ENCODE measurements at regions not wholly inside any gene's neighbourhood (a gene's known extent, or its start where the extent isn't known, plus 50 kb on each side); places are given as distances from the start of the nearest gene placed in this dataset.
A peak's percentile ranks its signal among the peaks of the same experiment; 100 is the strongest.

DNA sequence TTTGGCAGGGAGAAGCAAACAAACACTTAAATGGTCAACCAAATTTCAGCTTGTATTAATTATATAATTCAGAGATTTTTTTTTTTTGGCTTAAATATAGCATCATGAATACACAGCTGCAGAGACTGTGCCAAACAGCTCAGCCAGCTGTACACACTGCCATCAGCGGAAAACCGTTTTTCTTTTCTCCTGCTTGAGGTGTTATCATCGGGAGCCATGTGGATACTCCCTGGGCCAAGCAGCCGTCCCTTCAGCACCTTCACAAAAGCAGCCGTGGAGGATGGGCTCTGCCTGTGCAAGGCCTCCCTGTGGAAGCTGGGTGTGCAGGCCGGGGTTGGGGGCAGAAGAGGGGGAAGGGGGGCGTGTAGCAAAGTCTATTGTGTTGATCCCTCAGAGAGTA lies 85.0 kb downstream of the NUF2 start:
- no peak for DNase-seq

DNA sequence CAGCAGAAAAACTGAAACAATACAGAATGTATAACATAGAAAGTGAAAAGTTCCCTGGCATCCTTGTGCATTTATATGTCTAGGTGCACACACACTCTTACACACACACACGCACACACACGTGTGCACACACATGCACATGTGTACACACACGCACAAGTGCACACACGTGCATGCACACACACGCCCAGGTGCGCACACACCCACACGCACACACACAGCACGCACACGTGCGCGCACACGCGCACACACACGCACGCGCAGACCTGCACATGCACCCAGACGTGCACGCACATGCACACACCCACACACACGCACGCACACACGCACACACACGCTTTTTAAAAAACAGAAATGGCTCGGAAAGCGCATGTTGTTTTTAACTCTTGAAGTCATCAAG lies 86.5 kb downstream of the NUF2 start:
- DNase-seq, result no peak

DNA sequence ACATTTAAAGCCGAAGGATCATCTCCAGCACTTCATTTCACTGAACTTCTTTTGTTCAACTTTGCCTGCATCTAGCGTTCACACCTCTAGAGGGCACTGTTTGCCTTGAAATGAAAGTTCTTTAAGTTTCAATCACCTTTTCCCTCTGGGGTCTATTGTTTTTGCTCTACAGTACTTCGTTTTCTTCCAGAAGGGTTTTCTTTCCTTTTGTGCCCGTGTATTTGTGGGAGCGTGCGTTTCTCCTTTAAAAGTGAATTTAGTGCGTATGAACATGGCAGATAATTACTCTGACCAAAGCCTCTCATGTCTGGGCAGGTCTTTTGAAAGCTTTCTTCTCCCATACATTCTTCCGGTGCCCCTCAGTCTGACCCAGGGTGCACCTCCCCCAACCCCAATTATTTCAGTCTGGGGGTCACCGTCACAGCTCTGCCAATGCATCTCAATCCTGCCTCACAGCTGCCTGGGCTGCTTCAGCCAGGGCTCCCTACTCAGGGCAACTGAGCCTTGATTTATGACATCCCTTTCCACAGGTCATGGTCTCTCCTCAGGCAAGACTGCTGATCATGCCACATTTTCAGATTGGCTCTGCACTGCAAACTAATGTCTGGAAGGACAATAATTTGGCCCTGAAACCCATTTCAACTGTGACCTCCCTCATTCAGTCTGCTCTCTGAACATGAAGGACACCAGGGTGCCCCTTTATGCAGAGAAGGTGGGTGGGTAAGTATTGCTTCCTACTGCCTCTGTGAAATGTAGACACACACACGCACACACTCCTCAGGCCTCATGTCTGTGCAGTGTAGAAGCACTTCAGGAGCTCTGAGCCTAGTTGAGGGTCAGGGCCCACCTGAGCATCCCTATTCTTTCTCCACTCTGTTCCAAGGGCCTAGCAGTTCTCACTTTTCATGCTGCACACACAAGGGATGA lies 88.6 kb downstream of the NUF2 start:
- DNase-seq, result peak; percentile 64

DNA sequence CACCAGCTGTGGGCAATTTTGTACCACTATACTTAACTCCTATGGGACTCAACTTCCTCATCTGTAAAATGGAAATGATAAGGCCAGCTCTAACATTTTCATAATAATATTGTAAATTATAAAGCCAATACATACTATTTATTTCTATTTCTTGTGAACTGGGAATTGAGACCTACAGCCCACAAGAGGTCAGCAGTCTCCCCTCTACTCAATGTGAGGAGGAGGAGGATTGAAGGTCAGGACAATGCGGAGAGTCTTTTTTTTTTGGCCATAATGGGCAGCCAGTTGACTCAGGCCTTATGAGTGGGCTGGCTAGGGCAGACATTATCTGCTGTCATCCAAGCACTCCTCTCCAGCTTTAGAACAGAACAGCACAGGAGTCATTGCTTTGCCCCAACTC lies 90.5 kb downstream of the NUF2 start:
- DNase-seq, result no peak

DNA sequence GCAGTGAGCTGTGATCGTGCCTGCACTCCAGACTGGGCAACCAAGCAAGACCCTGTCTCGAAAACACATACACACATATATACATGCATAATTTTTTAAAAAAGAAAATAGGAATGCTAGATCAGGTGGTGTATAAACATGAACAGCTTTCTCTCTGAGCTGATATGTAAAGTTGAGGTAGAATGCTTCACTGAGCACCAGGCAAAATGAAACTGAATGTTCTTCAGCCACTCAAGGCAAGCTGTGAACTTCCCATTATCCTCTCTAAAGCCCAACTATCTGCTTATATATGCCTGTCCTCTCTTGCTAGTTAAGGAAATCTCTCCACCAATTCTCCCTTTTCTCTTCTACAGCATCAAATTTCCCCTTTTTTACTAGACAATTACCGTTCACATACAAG lies 93.0 kb downstream of the NUF2 start:
- no peak for DNase-seq

DNA sequence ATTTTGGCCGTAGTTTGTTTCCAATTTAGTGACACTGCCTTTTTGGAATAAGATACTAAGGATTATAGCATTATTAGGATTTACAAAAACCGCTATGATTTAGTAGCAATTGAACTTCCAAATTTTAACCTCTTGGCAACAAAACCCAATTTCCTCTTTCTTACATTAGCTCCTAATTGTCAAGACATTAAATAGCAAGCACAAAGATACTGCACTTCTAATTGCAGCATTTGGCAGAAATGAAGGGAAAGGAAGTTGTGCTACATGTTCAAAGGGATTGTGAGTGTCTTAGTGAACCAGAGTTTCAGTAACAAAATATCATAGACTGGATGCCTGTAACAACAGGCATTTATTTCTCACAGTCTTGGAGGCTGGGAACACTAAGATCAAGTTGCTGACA lies 99.9 kb downstream of the NUF2 start:
- no peak for DNase-seq

DNA sequence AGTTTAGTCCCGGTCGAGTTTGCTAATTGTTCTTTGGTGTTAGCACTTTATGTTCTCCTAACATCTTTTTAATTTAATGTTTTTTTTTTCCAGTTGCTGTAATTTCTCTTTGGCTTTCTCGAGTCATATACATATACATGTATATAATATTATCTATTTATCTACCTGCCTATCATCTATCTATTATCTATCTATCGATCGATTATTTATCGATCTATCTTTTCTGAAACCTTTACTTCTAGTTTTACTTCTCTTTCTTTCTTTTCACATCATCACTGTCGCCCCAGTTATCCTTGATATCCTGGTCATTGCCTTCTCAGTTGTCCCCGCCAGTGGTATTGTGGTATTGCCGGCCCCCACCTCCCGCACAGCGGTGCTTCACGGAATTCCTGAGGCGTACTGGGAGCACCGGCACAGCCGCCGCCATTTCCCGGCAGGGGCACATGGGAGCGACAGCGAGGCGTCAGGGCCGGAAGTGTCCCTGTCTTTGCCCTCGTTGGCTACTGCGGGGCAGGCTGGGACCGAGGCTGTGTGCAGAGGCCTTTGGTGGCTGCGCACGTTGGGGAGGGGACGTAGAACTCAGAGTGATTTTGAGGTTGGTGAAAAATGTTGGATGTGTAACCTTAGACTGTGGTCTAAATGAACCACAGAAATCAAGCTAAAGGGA lies 101.1 kb downstream of the NUF2 start:
- DNase-seq, result no peak

DNA sequence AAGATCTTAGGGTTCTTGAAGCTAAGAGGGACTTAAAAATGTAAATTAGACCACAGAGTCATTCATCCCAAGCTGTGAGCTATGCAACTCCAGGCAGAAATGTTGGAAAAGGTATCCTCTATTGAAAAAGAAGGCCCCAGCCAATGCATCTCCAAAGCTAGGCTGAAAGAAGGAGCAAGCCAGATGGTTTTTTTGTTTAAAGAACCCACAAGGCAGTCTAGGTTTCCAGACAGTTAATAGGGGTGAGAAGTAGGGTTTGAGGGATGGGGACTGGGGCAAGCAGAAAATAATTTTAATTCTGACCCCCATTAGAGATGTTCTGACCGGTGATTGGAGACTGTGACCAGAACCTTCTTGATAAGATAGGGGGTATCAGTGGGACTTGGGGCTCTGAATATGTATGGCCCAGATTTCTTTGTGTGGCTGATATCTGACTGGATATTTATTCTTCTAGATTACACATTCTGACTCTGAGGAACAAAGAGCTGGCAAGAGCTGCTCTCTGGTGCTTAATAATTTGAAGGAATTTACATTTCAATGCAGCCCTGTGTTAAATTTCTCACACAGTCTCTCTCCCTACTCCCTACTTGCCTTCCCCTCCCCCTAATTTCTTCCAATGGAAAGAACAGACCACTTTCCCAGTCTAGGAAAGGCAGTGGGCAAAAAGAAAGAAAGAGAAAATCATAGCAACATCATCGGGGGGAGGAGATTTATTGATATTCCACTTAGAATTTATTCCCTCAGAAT lies 104.9 kb downstream of the NUF2 start:
- DNase-seq, result no peak

DNA sequence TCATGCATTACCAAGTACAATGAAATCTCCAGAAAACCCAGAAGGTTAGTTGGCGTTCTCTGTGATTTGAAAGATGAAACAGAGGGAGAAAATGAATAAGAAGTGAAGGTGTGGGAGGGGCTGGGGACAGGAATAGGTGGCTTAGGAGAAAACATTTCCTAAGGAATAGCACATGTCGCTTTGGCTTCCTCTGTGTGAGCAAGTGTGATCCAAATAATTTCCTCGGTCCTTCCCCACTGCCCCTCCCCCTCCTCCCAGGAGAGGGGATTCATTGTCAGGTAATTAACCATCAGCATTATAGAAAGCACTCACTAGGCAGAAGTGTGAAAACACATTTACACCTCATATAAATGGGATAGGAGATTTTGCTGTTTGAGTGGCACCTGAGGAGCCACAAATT lies 105.5 kb downstream of the NUF2 start:
- DNase-seq, result no peak

DNA sequence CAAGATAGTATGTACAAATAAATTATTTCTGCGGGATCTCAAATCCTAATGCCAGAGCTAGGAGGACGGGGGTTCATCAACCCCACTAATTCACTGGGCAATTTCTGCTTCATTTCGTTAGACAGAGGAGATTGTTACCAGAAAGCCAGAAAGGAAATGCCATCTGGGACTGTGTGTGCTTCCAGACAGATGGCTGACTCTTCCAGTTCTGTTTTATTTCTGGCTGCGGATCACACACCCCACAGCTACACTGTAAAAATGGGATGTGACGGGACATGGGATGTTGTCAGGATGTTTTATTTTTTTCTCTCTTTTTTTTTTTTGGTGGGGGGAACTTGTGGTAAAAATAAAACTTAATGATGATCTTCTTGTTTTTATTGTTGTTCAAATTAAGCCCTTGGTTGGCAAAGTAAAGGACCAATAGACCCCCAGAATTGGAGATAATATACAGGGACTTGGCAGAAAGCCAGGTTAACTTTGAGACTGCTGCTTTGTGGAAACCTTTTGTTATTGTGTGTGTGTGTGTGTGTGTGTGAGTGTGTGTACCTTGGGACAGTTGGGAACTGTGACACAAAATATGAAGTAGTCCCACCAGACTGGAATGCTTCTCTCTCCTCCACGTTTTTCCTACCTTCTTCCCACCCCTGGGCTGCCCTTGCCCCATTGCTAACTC lies 114.5 kb downstream of the NUF2 start:
- DNase-seq, result no peak

DNA sequence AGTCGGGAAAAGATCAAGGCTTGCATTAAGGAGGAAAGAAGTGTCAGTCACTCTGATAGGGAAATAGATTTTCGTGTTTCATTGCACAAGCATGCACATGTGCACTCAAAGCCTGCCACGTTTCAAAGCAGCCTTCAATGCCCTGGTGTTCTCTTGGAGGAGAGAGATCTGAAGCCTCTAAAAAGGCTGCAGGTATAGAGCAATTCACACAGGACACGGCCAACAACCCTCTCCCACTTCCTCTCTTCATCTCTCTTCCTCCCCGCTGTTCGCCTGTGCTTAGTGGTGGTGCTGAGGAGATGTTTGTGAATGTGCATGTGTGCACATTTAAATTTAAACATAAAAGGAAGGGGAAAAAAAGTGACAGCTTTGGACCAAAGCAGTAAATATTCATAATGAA lies 117.7 kb downstream of the NUF2 start:
- no peak for DNase-seq

DNA sequence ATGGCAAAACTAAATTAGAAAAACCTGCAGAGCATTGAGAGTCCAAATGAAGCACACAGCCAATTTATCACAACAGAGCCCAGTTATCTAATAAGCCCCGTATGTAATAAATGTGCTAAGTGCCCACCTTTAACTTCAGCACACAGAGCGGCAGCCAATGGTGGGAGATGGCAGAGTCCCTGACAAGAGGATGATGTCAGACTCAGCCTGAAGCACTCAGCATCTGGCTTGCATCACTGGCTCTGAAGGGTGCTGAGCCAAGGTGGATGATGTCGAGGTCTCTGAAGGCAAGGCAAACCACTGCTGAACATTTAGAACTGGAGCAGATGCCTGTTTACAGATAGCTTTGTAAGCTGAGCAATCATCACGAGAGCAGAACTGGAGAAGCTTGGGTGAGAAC lies 118.3 kb downstream of the NUF2 start:
- DNase-seq, result no peak

DNA sequence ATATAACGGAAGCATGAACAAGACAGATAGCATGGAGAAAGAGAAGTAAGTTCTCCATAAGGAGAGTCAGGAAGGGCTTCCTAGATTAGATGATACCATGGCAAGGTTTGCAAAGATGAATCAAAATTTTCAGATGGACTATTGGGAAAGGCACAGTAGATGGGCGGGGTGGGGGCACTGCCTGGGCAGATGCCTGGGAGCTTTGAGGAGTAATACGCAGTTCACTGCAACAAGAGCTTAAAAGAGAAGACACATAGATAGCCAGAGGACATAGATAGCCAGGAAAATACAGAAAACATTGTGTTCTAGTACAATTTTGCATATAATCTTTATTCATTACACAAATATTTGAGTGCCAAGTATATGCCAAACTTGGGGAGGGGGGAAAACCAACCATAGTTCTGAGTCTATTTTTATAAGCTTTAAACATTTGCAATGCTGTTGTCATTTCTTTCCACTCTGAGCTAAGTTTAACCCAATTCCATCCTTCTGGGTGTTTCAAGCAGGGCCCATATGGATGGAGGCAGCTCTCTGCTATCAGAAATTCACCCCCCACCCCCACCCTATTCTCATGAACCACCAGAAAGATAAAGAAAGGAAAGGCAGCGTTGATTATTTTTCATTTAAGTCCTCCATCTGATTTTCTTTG lies 120.6 kb downstream of the NUF2 start:
- DNase-seq, result no peak

DNA sequence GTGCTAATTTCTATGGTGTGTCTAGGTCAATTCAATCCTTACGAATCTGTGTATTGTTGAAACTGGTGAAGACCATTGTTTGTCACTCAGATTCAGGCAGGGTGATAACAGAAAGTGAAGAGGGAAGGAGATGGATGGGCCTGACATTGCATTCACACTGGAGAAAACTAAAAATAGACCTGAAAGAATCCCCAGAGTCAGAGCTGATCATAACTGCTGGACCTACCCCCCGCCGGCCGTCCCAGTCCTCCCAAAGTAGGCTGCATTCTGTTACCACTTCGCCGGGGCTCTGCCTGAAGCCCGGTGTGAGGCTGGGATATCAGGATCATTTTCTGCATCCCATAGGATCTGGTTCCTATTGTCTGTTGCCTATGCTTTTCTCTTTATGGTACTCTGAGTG lies 121.1 kb downstream of the NUF2 start:
- no peak for DNase-seq

DNA sequence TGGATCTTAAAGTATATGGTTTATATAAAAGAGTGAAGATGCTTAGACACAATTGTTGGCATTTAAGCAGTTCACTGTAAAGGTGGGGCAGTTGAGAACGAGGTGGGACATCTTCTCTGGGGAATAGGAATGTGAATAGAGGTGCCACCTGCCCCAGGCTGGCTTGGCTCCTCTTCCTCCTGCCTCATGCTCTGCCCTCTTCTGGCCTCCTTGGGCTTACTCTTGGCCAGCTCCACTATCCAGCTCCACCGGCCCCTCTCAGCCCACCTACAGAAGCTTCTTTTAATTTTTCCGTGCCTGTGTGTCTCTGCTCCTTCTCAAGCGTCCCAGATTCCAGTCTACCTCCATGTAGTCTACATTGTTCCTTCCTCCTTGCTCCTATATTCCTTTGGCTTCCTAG lies 122.1 kb downstream of the NUF2 start:
- DNase-seq, result no peak

DNA sequence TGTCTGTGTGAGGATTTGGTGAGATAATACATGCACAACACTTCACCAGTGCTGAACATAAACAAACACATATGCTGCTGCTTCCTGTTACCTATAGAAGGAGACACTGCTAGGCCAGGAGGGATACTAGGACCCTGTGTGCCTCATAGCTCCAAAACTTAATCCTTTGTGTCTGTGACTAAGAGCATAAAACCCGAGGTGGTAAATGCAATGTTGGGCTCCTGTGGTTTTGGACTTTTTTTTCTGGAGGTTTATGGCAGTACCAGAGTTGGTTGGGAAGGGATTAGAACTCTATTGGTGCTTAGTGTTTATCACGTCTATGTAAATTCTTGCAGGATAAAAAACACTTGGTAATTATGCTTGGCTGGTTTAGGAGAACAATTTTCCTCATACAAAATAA lies 122.9 kb downstream of the NUF2 start:
- DNase-seq, result no peak

DNA sequence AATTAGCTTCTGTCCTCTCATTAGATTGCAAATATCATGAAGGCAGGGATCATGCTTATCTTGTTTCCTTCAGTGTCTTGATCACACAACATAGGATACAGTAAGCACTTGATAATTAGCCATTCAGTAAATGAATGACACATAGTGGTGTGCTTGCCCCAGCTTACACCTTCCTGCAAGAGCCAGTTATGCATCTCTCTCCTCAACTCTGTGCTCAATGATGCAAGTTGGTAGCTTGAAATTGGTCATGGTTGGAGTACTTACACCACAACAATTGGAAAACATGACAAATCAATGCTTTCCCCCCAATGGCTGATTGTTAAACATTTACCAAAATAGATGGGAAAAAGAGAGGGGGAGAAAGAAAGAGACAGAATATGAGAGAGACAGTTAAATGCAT lies 129.2 kb downstream of the NUF2 start:
- DNase-seq, result no peak

DNA sequence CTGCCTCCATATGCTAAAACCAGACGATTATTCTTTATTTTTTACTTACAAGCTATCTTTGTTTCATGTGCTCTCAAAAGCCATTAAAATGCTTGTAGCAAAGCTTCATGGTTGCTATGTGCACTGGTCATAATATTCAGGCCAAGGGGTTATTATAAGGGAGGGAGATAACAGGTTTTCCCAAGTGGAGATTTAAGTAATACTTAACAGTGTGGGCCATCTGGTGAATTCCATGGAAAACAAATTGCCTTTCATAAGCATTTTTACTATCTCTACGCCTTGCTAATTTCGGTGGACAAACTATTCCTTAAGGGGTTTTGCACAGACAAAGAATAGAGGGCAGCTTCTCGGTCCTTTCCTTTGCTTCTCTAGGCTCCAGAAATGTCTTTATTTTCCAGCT lies 137.8 kb downstream of the NUF2 start:
- DNase-seq, result no peak

DNA sequence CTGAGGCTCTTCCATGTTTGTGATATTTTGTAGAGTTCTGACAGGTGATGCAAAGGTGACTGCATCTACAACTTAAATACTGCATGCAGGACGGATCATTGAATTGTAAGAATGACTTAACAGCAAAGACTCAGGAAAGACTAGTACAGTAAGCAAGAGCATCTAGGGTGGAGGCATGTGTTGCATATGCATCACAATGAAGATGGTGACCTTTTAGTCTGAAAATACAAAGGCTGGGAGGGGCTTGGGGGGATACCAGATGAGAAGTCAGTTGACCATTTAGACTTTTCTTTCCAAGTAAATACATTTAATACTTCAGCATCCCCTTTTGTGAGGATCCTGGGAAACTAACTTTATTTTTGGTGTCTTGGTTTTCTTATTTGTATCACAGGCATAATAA lies 145.5 kb downstream of the NUF2 start:
- DNase-seq, result no peak

DNA sequence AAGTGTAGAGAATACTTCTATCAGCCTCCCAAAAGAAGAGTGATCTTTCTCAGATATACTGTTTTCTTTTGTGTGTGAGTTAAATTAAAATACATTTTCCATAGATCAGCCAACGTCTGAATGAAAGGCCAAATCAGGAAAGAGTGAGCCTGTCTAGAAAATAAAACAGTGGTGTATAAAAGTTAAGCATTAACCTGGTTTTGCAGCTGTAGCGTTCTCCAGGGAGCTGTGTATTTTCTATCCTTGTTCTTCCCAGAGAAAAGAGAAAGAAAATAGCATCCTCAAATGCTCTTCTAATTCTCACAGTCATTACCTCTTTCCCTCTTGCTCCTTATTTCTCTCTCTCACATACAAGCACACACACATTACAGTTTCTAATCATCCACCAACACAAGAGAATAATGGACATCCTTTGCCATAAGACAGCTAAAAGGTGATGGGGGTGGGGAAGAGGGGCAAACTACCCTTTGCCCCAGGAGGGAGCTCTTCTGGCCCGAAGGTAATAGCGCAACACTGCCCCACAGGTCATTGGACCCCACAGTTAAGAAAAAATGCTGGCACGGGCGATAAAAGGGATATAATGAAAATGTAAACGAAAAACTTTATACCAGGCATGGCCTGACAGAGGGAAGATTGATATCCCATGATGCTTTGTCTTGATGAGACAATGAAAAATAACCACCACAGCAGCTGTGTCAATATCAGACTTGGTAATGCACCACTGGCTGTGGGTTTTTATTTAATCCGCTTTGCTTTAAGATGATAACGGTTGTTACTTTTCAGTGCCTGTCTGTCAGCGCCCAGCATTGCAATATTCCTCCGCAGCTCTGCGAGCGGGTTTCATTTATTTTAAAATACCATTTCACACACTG lies 150.3 kb downstream of the NUF2 start:
- DNase-seq, result no peak

DNA sequence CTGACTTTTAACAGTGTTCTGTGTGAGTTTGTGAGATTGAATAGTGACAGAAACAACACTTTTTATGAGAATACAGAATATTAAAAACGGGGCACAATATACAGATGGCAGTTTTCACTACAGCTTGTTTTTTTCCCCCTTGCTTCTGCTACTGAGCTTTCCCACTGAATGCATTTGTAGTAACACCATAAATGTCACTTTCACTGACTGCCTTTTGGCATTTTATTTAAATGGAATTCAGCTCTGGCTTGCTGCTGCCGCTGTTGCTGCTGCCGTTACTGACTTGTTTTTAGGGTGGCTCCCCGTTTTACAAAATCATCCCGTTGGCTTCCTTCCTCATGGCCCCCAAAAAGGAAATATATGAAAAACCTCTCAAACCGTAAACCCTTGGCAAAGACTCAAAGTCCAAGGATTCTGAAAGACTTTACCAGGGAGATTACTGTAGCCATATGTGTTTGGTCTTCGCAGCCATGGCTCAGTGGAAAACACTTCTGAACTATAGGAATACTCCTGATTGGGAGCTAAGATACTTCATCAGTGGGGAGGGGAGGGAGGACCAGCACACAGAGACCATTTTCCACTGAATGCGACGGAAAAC lies 151.0 kb downstream of the NUF2 start:
- no peak for DNase-seq

All from hematopoietic multipotent progenitor cell treated with erythropoietin and hydrocortisone succinate and interleukin-3 and kit ligand, for 8 days (in vitro differentiated cells).